OCI-LY7 (cell line): ENCODE measurements at regions not wholly inside any gene's neighbourhood (a gene's known extent, or its start where the extent isn't known, plus 50 kb on each side); places are given as distances from the start of the nearest gene placed in this dataset.

ENCODE experiments used
- BruUV-seq: library from RNA; stranded (reverse); fragments of 400-500 nt; replicated peaks from 2 replicates; lab custom pipeline; 2021; lab: Mats Ljungman, UMichigan
- CTCF ChIA-PET: fragments of 300-600 bp; sonication (Branson Sonifier 250); formaldehyde crosslinking; loops from one replicate; lab custom pipeline; 2022; ENCODE audit warnings: antibody characterized with exemption; ENCODE audit not compliant: unreplicated experiment; lab: Charles Lee
- POLR2A ChIA-PET: fragments of 300-600 bp; sonication (Branson Sonifier 250); formaldehyde crosslinking; loops from one replicate; lab custom pipeline; 2022; ENCODE audit warnings: antibody characterized with exemption; lab: Charles Lee
- DNase-seq: peaks from one replicate; pipeline ENCODE4 v3.0.0-alpha.2; 2015; ENCODE audit warnings: low spot score
- H2AFZ ChIP-seq: fragments of 200-600 bp; sonication (generic), shearing (Covaris generic); 2 replicates; pipeline ENCODE4 v1.6.1; 2014; ENCODE audit warnings: mild to moderate bottlenecking, antibody characterized with exemption, low read length, moderate library complexity
- H3K27ac ChIP-seq: fragments of 200-600 bp; sonication (generic); 2 replicates; pipeline ENCODE4 v1.5.1; 2014; ENCODE audit warnings: mixed run types, low read depth, mild to moderate bottlenecking, moderate library complexity, low read length, inconsistent platforms; ENCODE audit not compliant: poor library complexity, severe bottlenecking
- H3K36me3 ChIP-seq: fragments of 200-600 bp; sonication (generic); 2 replicates; pipeline ENCODE4 v1.6.1; 2014; ENCODE audit warnings: mild to moderate bottlenecking, antibody characterized with exemption, low read length, moderate library complexity, mixed read lengths; ENCODE audit not compliant: insufficient read depth
- H3K4me1 ChIP-seq: fragments of 200-600 bp; sonication (generic); 2 replicates; pipeline ENCODE4 v1.5.1; 2014; ENCODE audit warnings: mild to moderate bottlenecking, low read length; ENCODE audit not compliant: insufficient read depth, poor library complexity, severe bottlenecking
- H3K4me2 ChIP-seq: fragments of 200-600 bp; sonication (generic); 2 replicates; pipeline ENCODE4 v1.6.1; 2014; ENCODE audit warnings: mild to moderate bottlenecking, low read length
- H3K4me3 ChIP-seq: fragments of 200-600 bp; sonication (generic); 2 replicates; pipeline ENCODE4 v1.5.1; 2014; ENCODE audit warnings: mild to moderate bottlenecking, low read depth, low read length; ENCODE audit not compliant: poor library complexity, severe bottlenecking
- H3K79me2 ChIP-seq: fragments of 200-600 bp; sonication (generic); 2 replicates; pipeline ENCODE4 v1.6.1; 2016; ENCODE audit warnings: low read depth, mild to moderate bottlenecking, low read length, moderate library complexity, mixed read lengths; ENCODE audit not compliant: insufficient read depth
- H3K9me2 ChIP-seq: fragments of 200-600 bp; sonication (generic); 2 replicates; pipeline ENCODE4 v1.6.1; 2016; ENCODE audit warnings: mild to moderate bottlenecking, low read length, mixed read lengths; ENCODE audit not compliant: insufficient read depth
- H3K9me3 ChIP-seq: fragments of 200-600 bp; sonication (generic); 2 replicates; pipeline ENCODE4 v1.6.1; 2014; ENCODE audit warnings: mild to moderate bottlenecking, mixed run types, low read length, mixed read lengths
- H4K20me1 ChIP-seq: fragments of 200-600 bp; sonication (generic); 2 replicates; pipeline ENCODE4 v1.6.1; 2014; ENCODE audit warnings: mild to moderate bottlenecking, antibody characterized with exemption, low read length, moderate library complexity, mixed read lengths; ENCODE audit not compliant: insufficient read depth
- CTCF ChIP-seq: fragments of 200-600 bp; sonication (generic); conservative IDR thresholded peaks from 2 replicates; pipeline ENCODE4 v1.5.1; 2014; ENCODE audit warnings: mild to moderate bottlenecking, antibody characterized with exemption, low read length, moderate library complexity, mixed read lengths
- EZH2phosphoT487 ChIP-seq: fragments of 200-600 bp; sonication (generic); IDR thresholded peaks from 2 replicates; pipeline ENCODE4 v1.6.1; 2018; ENCODE audit warnings: low read depth, borderline replicate concordance, mild to moderate bottlenecking, mixed run types, antibody characterized with exemption, low read length, moderate library complexity, mixed read lengths
- intact Hi-C: fragments of 100-400 bp; cut with micrococcal nuclease; formaldehyde crosslinking; loops from one replicate; pipeline ENCODE4 v1.10.0; 2022; ENCODE audit not compliant: unreplicated experiment

GRCh38 chr15:95095250-95095649 is 863.9 kb downstream of the MCTP2 start:
- Histone ChIP-seq H3K79me2 (no peaks in the 10 kb centered on the region), H3K9me3 (no peaks in the 10 kb centered on the region), H3K4me3 (no peak overlapping the region), H3K9me2 (no peaks in the 10 kb centered on the region), H2AFZ (no peak overlapping the region), H3K4me1 (no peaks in the 10 kb centered on the region), H4K20me1 (no peaks in the 10 kb centered on the region), H3K4me2 (no peak overlapping the region), H3K27ac (no peak overlapping the region), H3K36me3 (no peaks in the 10 kb centered on the region)
- no TSS peak for BruUV-seq
- intact Hi-C loops, result no loop called here
- POLR2A ChIA-PET, result no interaction called here
- TF ChIP-seq CTCF (no peak), EZH2phosphoT487 (no peak)
- CTCF ChIA-PET, result no interaction called here
- DNase-seq, result no peak

- ChIA-PET POLR2A (interaction anchor here (0.6 kb wide), 1 partner anchor 87 kb away, joined by 3 read pairs; no protein-coding TSS in a partner anchor), CTCF (no interaction called here)
- Histone ChIP-seq H3K79me2 (no peaks in the 10 kb centered on the region), H3K4me1 (no peaks in the 10 kb centered on the region), H4K20me1 (no peaks in the 10 kb centered on the region), H3K4me3 (no peak overlapping the region), H3K27ac (no peak overlapping the region), H3K36me3 (no peaks in the 10 kb centered on the region), H2AFZ (no peak overlapping the region), H3K4me2 (no peak overlapping the region), H3K9me2 (no peaks in the 10 kb centered on the region), H3K9me3 (no peaks in the 10 kb centered on the region)
- BruUV-seq, result no TSS peak
- TF ChIP-seq CTCF (no peak), EZH2phosphoT487 (no peak)
- DNase-seq, result no peak
- intact Hi-C loops, result no loop called here
Measured at GRCh38 chr15:95096651-95097050, 865.3 kb downstream of the MCTP2 start.

GRCh38 chr15:95097361-95097760 is 866.0 kb downstream of the MCTP2 start:
- Histone ChIP-seq H2AFZ (no peak overlapping the region), H3K79me2 (no peaks in the 10 kb centered on the region), H3K36me3 (no peaks in the 10 kb centered on the region), H3K4me3 (no peak overlapping the region), H3K9me2 (no peaks in the 10 kb centered on the region), H4K20me1 (no peaks in the 10 kb centered on the region), H3K27ac (no peak overlapping the region), H3K9me3 (no peaks in the 10 kb centered on the region), H3K4me1 (no peaks in the 10 kb centered on the region), H3K4me2 (no peak overlapping the region)
- no peak for DNase-seq
- intact Hi-C loops, result no loop called here
- CTCF ChIA-PET, result no interaction called here
- TF ChIP-seq EZH2phosphoT487 (no peak), CTCF (no peak)
- no TSS peak for BruUV-seq
- POLR2A ChIA-PET, result interaction anchor here (0.5 to 0.7 kb wide), 3 partner anchors 65 to 88 kb away, joined by 3 to 4 read pairs (median 3); no protein-coding TSS in a partner anchor
